K562 (cell line): ENCODE measurements at regions not wholly inside any gene's neighbourhood (a gene's known extent, or its start where the extent isn't known, plus 50 kb on each side); places are given as distances from the start of the nearest gene placed in this dataset.
"Not testable (repeated sequence)": the region's sequence is repeated elsewhere in the genome, so short reads cannot be mapped to it uniquely, and the experiment has no call there.

Experiments
- CTBP1 ChIP-seq: fragments of 450-650 bp; IDR thresholded peaks from 2 replicates; pipeline ENCODE4 v1.6.1; 2016; ENCODE audit warnings: borderline replicate concordance
- FOSL1 ChIP-seq: fragments of 200-800 bp; sonication (Bioruptor generic); conservative IDR thresholded peaks from 2 replicates; pipeline ENCODE4 v1.6.1; 2016; ENCODE audit warnings: missing genetic modification characterization, missing compliant biosample characterization
- KLF16 ChIP-seq: IDR thresholded peaks from 2 replicates; pipeline ENCODE4 v1.6.1; 2016; ENCODE audit warnings: antibody characterized with exemption
- NBN ChIP-seq: fragments of 450-650 bp; IDR thresholded peaks from 2 replicates; pipeline ENCODE4 v1.6.1; 2016; ENCODE audit warnings: low read depth, mild to moderate bottlenecking
- XRCC5 ChIP-seq: fragments of 200-400 bp; formaldehyde crosslinking; IDR thresholded peaks from 2 replicates; pipeline ENCODE4 v1.6.1; 2017; ENCODE audit warnings: low read depth, mild to moderate bottlenecking, low read length
- YBX1 ChIP-seq: fragments of 450-650 bp; IDR thresholded peaks from 2 replicates; pipeline ENCODE4 v1.7.1; 2016; ENCODE audit warnings: mild to moderate bottlenecking
- ZKSCAN1 ChIP-seq: fragments of 150-350 bp; IDR thresholded peaks from 2 replicates; pipeline ENCODE4 v1.6.1; 2016; ENCODE audit warnings: low read depth, low read length
- TF ChIP-seq, protein P1 (sequence below), 2 experiments: fragments of 450-650 bp in 1 of 2; sonication (generic) in 1 of 2; formaldehyde crosslinking in 1 of 2; IDR thresholded peaks in 1 of 2; conservative IDR thresholded peaks in 1 of 2; 2 replicates each; pipeline versions ENCODE4 v1.6.1 to v1.8.1; 2016 to 2023; ENCODE audit warnings: mild to moderate bottlenecking in 2 of 2, moderate library complexity in 2 of 2, inconsistent platforms in 1 of 2, missing genetic modification reagents in 1 of 2
- TF ChIP-seq, protein P2 (sequence below): sonication (generic); formaldehyde crosslinking; IDR thresholded peaks from 2 replicates; pipeline ENCODE4 v1.9.0; 2022; ENCODE audit warnings: mild to moderate bottlenecking, missing genetic modification reagents
- TF ChIP-seq, protein P3 (sequence below), 3 experiments: IDR thresholded peaks in 2 of 3; conservative IDR thresholded peaks in 1 of 3; 2 replicates each; pipeline ENCODE4 v1.5.1; 2011 to 2012; ENCODE audit warnings: low read length in 3 of 3, mild to moderate bottlenecking in 3 of 3, control low read depth in 2 of 3, improper control_type of control experiment in 1 of 3, inconsistent platforms in 1 of 3, low read depth in 1 of 3, mixed read lengths in 1 of 3, moderate library complexity in 1 of 3; ENCODE audit not compliant: insufficient read depth in 2 of 3
- TF ChIP-seq, protein P4 (sequence below): fragments of 200-600 bp; sonication (generic); IDR thresholded peaks from one replicate; pipeline ENCODE4 v1.6.1; 2012; ENCODE audit warnings: mild to moderate bottlenecking, low read depth, low read length, inconsistent platforms
- TF ChIP-seq, protein P5 (sequence below): sonication (generic); formaldehyde crosslinking; IDR thresholded peaks from 2 replicates; pipeline ENCODE4 v1.8.1; 2022; ENCODE audit warnings: missing genetic modification reagents

DNA sequence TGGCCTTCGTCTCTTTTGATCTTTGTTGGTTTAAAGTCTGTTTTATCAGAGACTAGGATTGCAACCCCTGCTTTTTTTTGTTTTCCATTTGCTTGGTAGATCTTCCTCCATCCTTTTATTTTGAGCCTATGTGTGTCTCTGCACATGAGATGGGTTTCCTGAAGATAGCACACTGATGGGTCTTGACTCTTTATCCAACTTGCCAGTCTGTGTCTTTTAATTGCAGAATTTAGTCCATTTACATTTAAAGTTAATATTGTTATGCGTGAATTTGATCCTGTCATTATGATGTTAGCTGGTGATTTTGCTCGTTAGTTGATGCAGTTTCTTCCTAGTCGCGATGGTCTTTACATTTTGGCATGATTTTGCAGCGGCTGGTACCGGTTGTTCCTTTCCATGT is 448.4 kb upstream of the RUNX1 start:
- TF ChIP-seq, protein P1, sequence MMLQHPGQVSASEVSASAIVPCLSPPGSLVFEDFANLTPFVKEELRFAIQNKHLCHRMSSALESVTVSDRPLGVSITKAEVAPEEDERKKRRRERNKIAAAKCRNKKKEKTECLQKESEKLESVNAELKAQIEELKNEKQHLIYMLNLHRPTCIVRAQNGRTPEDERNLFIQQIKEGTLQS (IDR thresholded peaks at IDR 0.05), result not testable (repeated sequence)
- TF ChIP-seq, protein P1 (CRISPR knock-in tag; conservative IDR thresholded peaks at IDR 0.05), result not testable (repeated sequence)
- TF ChIP-seq, protein P2, sequence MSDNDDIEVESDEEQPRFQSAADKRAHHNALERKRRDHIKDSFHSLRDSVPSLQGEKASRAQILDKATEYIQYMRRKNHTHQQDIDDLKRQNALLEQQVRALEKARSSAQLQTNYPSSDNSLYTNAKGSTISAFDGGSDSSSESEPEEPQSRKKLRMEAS (CRISPR knock-in tag), result not testable (repeated sequence)
- TF ChIP-seq, protein P3, sequence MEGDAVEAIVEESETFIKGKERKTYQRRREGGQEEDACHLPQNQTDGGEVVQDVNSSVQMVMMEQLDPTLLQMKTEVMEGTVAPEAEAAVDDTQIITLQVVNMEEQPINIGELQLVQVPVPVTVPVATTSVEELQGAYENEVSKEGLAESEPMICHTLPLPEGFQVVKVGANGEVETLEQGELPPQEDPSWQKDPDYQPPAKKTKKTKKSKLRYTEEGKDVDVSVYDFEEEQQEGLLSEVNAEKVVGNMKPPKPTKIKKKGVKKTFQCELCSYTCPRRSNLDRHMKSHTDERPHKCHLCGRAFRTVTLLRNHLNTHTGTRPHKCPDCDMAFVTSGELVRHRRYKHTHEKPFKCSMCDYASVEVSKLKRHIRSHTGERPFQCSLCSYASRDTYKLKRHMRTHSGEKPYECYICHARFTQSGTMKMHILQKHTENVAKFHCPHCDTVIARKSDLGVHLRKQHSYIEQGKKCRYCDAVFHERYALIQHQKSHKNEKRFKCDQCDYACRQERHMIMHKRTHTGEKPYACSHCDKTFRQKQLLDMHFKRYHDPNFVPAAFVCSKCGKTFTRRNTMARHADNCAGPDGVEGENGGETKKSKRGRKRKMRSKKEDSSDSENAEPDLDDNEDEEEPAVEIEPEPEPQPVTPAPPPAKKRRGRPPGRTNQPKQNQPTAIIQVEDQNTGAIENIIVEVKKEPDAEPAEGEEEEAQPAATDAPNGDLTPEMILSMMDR (IDR thresholded peaks at IDR 0.05 in 2 of 3, conservative IDR thresholded peaks at IDR 0.05 in 1 of 3; ENCODE audit: insufficient read depth in 2 of 3, low read depth in 1 of 3, low read length in 3 of 3), result not testable (repeated sequence)
- TF ChIP-seq, protein P4, sequence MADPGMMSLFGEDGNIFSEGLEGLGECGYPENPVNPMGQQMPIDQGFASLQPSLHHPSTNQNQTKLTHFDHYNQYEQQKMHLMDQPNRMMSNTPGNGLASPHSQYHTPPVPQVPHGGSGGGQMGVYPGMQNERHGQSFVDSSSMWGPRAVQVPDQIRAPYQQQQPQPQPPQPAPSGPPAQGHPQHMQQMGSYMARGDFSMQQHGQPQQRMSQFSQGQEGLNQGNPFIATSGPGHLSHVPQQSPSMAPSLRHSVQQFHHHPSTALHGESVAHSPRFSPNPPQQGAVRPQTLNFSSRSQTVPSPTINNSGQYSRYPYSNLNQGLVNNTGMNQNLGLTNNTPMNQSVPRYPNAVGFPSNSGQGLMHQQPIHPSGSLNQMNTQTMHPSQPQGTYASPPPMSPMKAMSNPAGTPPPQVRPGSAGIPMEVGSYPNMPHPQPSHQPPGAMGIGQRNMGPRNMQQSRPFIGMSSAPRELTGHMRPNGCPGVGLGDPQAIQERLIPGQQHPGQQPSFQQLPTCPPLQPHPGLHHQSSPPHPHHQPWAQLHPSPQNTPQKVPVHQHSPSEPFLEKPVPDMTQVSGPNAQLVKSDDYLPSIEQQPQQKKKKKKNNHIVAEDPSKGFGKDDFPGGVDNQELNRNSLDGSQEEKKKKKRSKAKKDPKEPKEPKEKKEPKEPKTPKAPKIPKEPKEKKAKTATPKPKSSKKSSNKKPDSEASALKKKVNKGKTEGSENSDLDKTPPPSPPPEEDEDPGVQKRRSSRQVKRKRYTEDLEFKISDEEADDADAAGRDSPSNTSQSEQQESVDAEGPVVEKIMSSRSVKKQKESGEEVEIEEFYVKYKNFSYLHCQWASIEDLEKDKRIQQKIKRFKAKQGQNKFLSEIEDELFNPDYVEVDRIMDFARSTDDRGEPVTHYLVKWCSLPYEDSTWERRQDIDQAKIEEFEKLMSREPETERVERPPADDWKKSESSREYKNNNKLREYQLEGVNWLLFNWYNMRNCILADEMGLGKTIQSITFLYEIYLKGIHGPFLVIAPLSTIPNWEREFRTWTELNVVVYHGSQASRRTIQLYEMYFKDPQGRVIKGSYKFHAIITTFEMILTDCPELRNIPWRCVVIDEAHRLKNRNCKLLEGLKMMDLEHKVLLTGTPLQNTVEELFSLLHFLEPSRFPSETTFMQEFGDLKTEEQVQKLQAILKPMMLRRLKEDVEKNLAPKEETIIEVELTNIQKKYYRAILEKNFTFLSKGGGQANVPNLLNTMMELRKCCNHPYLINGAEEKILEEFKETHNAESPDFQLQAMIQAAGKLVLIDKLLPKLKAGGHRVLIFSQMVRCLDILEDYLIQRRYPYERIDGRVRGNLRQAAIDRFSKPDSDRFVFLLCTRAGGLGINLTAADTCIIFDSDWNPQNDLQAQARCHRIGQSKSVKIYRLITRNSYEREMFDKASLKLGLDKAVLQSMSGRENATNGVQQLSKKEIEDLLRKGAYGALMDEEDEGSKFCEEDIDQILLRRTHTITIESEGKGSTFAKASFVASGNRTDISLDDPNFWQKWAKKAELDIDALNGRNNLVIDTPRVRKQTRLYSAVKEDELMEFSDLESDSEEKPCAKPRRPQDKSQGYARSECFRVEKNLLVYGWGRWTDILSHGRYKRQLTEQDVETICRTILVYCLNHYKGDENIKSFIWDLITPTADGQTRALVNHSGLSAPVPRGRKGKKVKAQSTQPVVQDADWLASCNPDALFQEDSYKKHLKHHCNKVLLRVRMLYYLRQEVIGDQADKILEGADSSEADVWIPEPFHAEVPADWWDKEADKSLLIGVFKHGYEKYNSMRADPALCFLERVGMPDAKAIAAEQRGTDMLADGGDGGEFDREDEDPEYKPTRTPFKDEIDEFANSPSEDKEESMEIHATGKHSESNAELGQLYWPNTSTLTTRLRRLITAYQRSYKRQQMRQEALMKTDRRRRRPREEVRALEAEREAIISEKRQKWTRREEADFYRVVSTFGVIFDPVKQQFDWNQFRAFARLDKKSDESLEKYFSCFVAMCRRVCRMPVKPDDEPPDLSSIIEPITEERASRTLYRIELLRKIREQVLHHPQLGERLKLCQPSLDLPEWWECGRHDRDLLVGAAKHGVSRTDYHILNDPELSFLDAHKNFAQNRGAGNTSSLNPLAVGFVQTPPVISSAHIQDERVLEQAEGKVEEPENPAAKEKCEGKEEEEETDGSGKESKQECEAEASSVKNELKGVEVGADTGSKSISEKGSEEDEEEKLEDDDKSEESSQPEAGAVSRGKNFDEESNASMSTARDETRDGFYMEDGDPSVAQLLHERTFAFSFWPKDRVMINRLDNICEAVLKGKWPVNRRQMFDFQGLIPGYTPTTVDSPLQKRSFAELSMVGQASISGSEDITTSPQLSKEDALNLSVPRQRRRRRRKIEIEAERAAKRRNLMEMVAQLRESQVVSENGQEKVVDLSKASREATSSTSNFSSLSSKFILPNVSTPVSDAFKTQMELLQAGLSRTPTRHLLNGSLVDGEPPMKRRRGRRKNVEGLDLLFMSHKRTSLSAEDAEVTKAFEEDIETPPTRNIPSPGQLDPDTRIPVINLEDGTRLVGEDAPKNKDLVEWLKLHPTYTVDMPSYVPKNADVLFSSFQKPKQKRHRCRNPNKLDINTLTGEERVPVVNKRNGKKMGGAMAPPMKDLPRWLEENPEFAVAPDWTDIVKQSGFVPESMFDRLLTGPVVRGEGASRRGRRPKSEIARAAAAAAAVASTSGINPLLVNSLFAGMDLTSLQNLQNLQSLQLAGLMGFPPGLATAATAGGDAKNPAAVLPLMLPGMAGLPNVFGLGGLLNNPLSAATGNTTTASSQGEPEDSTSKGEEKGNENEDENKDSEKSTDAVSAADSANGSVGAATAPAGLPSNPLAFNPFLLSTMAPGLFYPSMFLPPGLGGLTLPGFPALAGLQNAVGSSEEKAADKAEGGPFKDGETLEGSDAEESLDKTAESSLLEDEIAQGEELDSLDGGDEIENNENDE, result not testable (repeated sequence)
- TF ChIP-seq NBN, XRCC5, ZKSCAN1, FOSL1, YBX1, CTBP1, KLF16: not testable (repeated sequence)
- TF ChIP-seq, protein P5, sequence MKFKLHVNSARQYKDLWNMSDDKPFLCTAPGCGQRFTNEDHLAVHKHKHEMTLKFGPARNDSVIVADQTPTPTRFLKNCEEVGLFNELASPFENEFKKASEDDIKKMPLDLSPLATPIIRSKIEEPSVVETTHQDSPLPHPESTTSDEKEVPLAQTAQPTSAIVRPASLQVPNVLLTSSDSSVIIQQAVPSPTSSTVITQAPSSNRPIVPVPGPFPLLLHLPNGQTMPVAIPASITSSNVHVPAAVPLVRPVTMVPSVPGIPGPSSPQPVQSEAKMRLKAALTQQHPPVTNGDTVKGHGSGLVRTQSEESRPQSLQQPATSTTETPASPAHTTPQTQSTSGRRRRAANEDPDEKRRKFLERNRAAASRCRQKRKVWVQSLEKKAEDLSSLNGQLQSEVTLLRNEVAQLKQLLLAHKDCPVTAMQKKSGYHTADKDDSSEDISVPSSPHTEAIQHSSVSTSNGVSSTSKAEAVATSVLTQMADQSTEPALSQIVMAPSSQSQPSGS (CRISPR knock-in tag), result not testable (repeated sequence)
